KMS-11 (cell line): ENCODE measurements at regions not wholly inside any gene's neighbourhood (a gene's known extent, or its start where the extent isn't known, plus 50 kb on each side); places are given as distances from the start of the nearest gene placed in this dataset.

Experiments
- H2AFZ ChIP-seq: fragments of 200-600 bp; sonication (generic); 2 replicates; pipeline ENCODE4 v1.6.1; 2016; ENCODE audit warnings: antibody characterized with exemption, mixed run types, low read depth
- H3K27ac ChIP-seq: fragments of 200-600 bp; sonication (generic); 2 replicates; pipeline ENCODE4 v1.6.1; 2016; ENCODE audit warnings: mild to moderate bottlenecking, mixed run types
- H3K27me3 ChIP-seq: fragments of 200-600 bp; sonication (generic); 2 replicates; pipeline ENCODE4 v1.6.1; 2017; ENCODE audit warnings: mild to moderate bottlenecking, low read depth, mixed run types, moderate library complexity; ENCODE audit not compliant: insufficient read depth
- H3K36me3 ChIP-seq: fragments of 200-600 bp; sonication (generic); 2 replicates; pipeline ENCODE4 v1.6.1; 2017; ENCODE audit warnings: mild to moderate bottlenecking, mixed run types; ENCODE audit not compliant: insufficient read depth
- H3K4me1 ChIP-seq: fragments of 200-600 bp; sonication (generic); 2 replicates; pipeline ENCODE4 v1.6.1; 2016; ENCODE audit warnings: mild to moderate bottlenecking, low read depth, mixed run types; ENCODE audit not compliant: poor library complexity, severe bottlenecking
- H3K4me2 ChIP-seq: fragments of 200-600 bp; sonication (generic); 2 replicates; pipeline ENCODE4 v1.7.0; 2016; ENCODE audit warnings: mild to moderate bottlenecking, mixed run types
- H3K4me3 ChIP-seq: fragments of 200-600 bp; sonication (generic); IDR thresholded peaks from 2 replicates; pipeline ENCODE4 v1.6.1; 2017; ENCODE audit warnings: low read depth, low read length, mixed read lengths; ENCODE audit not compliant: insufficient read depth
- H3K79me2 ChIP-seq: fragments of 200-600 bp; sonication (generic); 2 replicates; pipeline ENCODE4 v1.6.1; 2016; ENCODE audit warnings: low read depth, mixed run types; ENCODE audit not compliant: insufficient read depth
- H3K9ac ChIP-seq: fragments of 200-600 bp; sonication (generic); 2 replicates; pipeline ENCODE4 v1.6.1; 2016; ENCODE audit warnings: mild to moderate bottlenecking, mixed run types
- H4K20me1 ChIP-seq: fragments of 200-600 bp; sonication (generic); 2 replicates; pipeline ENCODE4 v1.6.1; 2016; ENCODE audit warnings: mild to moderate bottlenecking, mixed run types; ENCODE audit not compliant: insufficient read depth
- CTCF ChIP-seq: fragments of 200-600 bp; sonication (generic); conservative IDR thresholded peaks from 2 replicates; pipeline ENCODE4 v1.6.1; 2017; ENCODE audit warnings: low read depth, mild to moderate bottlenecking, antibody characterized with exemption, low read length, moderate library complexity, mixed read lengths

GRCh38 chr1:221001167-221001566, 121.9 kb downstream of the HLX start:
- Histone ChIP-seq H3K4me1 (no peaks in the 10 kb centered on the region), H2AFZ (no peak overlapping the region), H3K9ac (no peak overlapping the region), H3K36me3 (no peaks in the 10 kb centered on the region), H4K20me1 (no peaks in the 10 kb centered on the region), H3K4me3 (no peak overlapping the region), H3K27ac (no peak overlapping the region), H3K27me3 (no peaks in the 10 kb centered on the region), H3K4me2 (no peak overlapping the region), H3K79me2 (no peaks in the 10 kb centered on the region)
- no peak for TF ChIP-seq CTCF

DNA sequence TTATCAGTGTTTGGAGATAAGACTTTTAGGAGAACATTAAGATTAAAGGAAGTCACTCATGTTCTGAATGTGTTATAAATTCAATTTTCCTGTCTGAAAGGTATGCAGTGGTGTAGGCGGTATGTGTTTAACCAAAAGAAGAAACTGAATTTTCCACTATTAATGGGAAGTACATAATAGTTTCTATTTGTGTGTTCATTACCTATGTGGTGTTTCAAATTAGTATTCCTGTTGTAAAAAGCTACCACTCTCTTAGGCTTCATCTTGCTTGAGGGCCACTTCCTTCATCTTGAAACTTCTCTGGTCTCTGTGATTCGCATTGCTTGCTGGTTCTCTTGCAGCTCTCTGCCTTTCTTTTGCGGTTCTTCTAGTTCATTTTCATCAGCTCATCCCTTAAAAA, 123.4 kb downstream of the HLX start:
- no peak overlapping the region for H3K4me2 ChIP-seq
- H3K4me1 ChIP-seq = no peaks in the 10 kb centered on the region
- no peaks in the 10 kb centered on the region for H3K79me2 ChIP-seq
- TF ChIP-seq CTCF = no peak
- no peak overlapping the region for H3K27ac ChIP-seq
- no peak overlapping the region for H2AFZ ChIP-seq
- no peaks in the 10 kb centered on the region for H4K20me1 ChIP-seq
- H3K27me3 ChIP-seq = no peaks in the 10 kb centered on the region
- H3K36me3 ChIP-seq = no peaks in the 10 kb centered on the region
- no peak overlapping the region for H3K4me3 ChIP-seq
- H3K9ac ChIP-seq = no peak overlapping the region

GRCh38 chr1:221011145-221011544, 131.9 kb downstream of the HLX start:
- Histone ChIP-seq H4K20me1 (no peaks in the 10 kb centered on the region), H3K4me1 (no peaks in the 10 kb centered on the region), H3K4me3 (no peak overlapping the region), H3K27ac (no peak overlapping the region), H3K36me3 (no peaks in the 10 kb centered on the region), H3K9ac (no peak overlapping the region), H2AFZ (no peak overlapping the region), H3K79me2 (no peaks in the 10 kb centered on the region), H3K27me3 (no peaks in the 10 kb centered on the region), H3K4me2 (no peak overlapping the region)
- no peak for TF ChIP-seq CTCF

DNA sequence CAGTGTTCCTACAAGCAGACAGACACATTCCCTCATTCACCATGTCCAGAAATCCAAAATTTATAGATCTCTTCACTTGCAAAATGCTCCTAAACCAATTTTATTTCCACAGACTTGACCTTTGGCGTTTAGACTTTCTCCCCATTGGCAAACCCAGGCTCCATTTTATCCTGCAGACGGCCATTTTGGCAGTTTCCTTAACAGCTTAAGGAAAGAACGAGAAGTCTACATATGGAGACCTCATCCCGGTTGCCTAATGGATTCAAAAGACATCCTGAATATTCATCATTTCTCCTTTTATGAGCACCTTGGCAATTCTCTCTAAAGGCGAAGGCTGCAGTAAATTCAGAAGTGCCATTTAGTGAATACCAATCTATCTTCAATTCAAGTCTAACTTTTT, 132.9 kb downstream of the HLX start:
- no peaks in the 10 kb centered on the region for H3K27me3 ChIP-seq
- no peak overlapping the region for H3K4me3 ChIP-seq
- H3K27ac ChIP-seq = no peak overlapping the region
- H3K36me3 ChIP-seq = no peaks in the 10 kb centered on the region
- no peak overlapping the region for H3K9ac ChIP-seq
- no peak for TF ChIP-seq CTCF
- H3K4me2 ChIP-seq = no peak overlapping the region
- H2AFZ ChIP-seq = no peak overlapping the region
- H3K4me1 ChIP-seq = no peaks in the 10 kb centered on the region
- no peaks in the 10 kb centered on the region for H3K79me2 ChIP-seq
- H4K20me1 ChIP-seq = no peaks in the 10 kb centered on the region
